Suppressor macrophage treated with lipopolysaccharide for 1 hour (primary cell): ENCODE measurements at regions not wholly inside any gene's neighbourhood (a gene's known extent, or its start where the extent isn't known, plus 50 kb on each side); places are given as distances from the start of the nearest gene placed in this dataset.
"Not testable (repeated sequence)": the region's sequence is repeated elsewhere in the genome, so short reads cannot be mapped to it uniquely, and the experiment has no call there.

ENCODE experiments used
- DNase-seq, 3 donors: peaks; one replicate each; pipeline ENCODE4 v3.0.0-alpha.2; 2020 to 2022

DNA sequence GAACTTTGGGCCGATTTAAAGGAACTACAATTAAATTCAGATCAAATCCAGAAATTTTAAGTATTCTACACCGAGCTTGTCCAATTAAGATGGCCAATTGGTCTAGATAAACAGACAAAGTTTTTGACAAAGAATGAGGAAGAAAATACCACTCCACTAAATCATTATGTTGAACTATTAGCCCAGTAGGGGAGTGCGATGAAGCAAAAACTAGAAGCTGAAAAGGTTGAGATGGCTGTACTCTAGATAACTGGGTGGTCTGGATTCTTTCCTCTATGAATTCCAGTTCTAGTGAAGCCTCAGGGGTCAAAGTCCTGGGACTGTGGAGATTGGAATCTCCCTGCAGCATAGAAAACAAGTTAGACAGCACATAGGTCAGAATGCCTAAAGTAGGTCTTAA is 418.9 kb upstream of the IMPG1 start:
- DNase-seq: not testable (repeated sequence)

GRCh38 chr6:76490456-76490855 is 418.0 kb upstream of the IMPG1 start:
- DNase-seq: no peak

DNA sequence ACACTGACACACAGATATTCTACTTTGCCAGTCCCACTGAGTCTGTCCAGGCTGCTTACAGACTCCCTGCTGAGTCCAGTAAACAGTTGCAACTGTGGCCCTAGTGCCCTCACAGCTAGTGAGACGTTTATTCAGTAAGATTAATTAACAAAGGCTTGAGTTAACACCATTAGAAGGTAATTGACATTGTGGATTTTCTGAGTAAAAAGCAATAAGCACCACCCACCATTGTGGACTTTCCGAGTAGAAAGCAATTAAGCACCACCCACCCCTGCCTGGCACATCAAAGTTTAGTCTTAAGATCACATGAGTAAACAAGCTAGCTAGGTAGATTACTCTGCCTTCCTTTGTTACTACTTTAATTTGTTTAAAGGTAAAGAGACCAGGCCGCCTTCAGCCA is 408.6 kb upstream of the IMPG1 start:
- no peak for DNase-seq

GRCh38 chr6:76472858-76473257 is 400.4 kb upstream of the IMPG1 start:
- no peak for DNase-seq

DNA sequence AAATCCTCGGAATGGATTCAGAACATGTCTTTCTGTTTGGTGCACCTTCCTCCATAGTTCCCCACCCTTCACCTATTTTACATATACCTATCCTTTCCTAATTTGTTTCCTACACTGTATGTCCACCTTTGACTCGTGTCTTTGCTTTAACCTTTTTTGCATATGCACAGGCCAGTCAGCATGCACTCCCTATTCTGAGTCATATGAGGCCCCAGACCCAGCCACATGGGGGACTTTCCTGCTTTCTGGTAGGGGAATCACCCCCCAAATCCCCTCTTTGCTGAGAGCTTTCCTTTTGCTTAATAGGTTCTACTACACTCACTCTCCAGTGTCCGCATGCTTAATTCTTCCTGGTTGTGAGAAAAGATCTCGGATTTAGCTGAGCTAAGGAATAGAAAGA is 393.8 kb upstream of the IMPG1 start:
- no peak for DNase-seq

- DNase-seq: no peak
These were observed 392.9 kb upstream of the IMPG1 start for GRCh38 chr6:76465410-76465809.

- DNase-seq: no peak
These were observed 380.8 kb upstream of the IMPG1 start for GRCh38 chr6:76453270-76453669.

DNA sequence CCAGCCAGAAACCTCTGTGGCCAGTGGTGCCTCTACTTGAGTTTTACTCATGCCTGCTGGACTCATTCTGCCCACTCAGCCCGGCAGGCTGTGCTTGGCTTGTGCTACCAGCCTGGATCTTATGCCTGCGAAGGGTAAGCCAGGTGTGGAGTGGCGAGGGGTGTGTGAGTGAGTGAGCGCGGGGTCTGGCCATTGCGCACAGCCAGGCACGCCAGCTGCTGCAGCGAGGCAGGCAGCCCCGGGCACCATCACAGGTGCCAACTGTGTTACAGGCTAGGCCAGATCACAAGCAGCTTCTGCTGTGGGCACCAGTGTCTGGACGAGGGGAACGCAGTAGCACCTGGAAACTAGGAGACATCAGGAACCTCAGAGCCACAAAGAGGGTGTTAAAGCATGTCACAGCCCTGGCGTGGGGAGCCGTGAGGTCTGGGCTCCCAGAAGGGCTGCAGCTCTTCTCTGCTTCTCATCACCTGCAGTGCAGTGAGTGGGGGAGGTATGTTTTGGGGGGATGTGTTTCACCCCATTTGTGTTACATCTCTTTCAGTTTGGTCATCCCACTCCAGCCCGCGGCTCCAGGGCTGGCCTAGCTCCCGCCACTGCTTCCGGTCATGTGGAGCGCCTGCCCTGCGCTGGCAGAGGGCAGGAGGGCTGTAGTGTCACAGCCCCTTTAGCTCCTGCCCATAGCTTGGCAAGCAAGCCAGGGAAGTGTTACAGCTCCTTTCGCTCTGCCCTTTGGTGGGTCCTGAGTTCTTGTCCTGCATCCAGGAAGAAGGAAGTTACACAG is 379.7 kb upstream of the IMPG1 start:
- no peak for DNase-seq

GRCh38 chr6:76448109-76448508 is 375.6 kb upstream of the IMPG1 start:
- no peak for DNase-seq

DNA sequence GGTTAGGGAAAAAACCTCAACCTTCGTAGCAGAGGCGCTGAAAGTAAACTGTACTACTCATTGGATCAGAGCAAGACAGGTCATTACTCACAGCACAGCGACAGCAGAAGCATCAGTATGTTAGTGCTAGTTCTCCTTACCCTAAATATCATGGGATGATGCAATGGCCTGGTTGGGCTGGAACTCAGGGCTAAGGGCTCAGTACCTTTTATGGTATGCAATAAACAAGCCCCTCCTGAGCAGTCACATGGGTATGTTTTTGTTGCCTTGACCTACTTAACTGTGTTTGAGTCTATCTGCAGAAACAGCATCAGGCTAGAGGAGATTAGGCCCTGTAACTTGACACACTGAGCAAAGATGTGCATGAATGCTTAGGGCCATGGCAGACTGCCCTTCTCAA is 369.4 kb upstream of the IMPG1 start:
- DNase-seq: no peak

DNA sequence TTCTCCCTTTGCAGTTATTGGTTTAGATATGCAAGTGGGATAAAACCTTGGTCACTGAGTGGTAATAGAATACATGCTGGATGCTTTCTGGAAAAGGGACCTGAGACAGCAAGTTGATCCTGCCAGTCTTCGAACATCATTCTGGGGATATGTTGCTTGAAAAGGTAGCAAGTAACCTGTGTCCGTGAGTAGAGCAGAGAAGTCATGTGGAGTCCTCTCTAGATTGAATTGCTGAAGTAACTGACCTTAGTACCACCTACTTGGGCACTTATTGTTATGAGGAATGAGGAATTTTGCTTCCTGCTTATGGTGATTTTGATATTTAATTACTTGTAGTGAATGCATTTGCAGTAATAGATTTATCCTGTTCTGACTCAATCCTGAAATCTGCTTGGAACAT is 367.3 kb upstream of the IMPG1 start:
- DNase-seq: no peak

GRCh38 chr6:76438768-76439167 is 366.3 kb upstream of the IMPG1 start:
- DNase-seq: no peak

- no peak for DNase-seq
These were observed 362.7 kb upstream of the IMPG1 start for GRCh38 chr6:76435174-76435573.

DNA sequence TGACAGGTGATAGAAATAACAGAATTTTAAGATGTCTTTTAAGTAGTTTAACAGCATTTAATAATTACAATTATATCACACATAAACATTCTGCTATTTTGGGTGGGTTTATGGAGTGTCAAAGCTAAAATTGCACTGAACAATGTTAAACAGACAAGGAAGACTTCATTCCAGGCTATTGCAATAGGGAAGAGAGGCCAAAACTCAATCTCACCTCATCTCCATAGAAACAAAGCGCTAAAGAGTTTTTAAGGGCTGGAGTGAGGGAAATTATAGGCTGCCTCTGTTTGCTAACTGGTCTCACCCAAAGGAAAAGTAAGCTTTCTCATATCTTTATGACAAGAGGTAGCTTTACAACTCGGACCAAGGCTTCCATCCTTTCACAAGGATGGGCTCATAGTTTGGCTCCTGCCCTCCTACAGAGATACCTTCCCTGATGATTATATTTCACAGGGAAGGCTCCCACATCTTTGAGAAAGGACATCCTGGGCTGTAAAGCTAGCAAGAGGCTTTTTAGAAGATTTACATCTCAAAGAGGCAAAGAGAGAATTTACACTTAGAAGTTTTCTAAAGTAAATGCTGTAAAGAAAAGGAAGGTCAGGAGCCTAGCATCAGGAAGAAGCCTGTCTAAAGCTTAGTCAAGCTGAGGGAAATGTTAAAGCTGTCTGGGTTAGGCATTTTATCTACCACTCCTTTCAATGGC is 350.2 kb upstream of the IMPG1 start:
- no peak for DNase-seq

GRCh38 chr6:76420094-76420493 is 347.6 kb upstream of the IMPG1 start:
- DNase-seq: no peak

- DNase-seq: no peak
These were observed 346.2 kb upstream of the IMPG1 start for GRCh38 chr6:76418560-76419223.

GRCh38 chr6:76416821-76417605 is 344.6 kb upstream of the IMPG1 start:
- DNase-seq: no peak

GRCh38 chr6:76403064-76403463 is 330.6 kb upstream of the IMPG1 start:
- DNase-seq: no peak

GRCh38 chr6:76397966-76398365 is 325.5 kb upstream of the IMPG1 start:
- no peak for DNase-seq

GRCh38 chr6:76382201-76382600 is 309.7 kb upstream of the IMPG1 start:
- no peak for DNase-seq

- no peak for DNase-seq
These were observed 309.1 kb upstream of the IMPG1 start for GRCh38 chr6:76381612-76382011.

DNA sequence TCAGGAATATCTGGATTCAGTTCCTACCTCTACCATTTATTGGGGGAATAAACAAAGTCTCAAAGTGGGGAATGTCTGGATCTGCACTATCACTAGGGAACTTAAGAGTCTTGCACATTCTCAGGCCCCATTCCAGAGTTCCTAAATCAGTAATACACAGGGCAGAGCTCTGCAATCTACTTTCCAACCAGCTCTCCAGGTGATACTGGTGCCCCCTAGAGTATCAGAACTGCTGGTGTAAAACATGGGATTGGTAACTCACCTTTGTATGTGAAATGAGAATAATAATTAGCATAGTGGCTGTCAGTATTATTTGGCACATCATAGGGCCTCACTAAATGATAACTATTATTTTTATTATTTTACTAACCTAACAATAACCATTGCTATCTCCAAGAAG is 278.8 kb upstream of the IMPG1 start:
- DNase-seq: no peak

DNA sequence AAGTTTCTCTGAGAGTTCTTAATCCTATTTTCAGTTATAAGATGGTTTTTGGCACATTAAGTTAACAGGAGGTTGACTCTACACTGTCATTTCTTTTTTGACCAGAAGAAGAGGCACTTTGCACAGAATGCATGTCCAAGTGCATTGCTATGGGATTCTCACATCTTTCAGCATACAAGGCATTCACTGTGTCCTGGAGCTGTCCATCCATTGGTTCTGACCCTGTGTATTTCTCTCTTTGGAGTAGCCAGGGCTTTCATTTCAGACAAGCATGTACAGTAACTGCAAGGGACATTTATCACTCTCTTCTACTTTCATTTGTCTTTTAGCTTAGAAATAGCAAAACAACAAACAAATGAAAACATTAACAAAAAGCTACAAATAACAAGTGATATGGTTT is 275.1 kb upstream of the IMPG1 start:
- DNase-seq: no peak
